ENCODE measurements at regions not wholly inside any gene's neighbourhood (a gene's known extent, or its start where the extent isn't known, plus 50 kb on each side); places are given as distances from the start of the nearest gene placed in this dataset.

DNA sequence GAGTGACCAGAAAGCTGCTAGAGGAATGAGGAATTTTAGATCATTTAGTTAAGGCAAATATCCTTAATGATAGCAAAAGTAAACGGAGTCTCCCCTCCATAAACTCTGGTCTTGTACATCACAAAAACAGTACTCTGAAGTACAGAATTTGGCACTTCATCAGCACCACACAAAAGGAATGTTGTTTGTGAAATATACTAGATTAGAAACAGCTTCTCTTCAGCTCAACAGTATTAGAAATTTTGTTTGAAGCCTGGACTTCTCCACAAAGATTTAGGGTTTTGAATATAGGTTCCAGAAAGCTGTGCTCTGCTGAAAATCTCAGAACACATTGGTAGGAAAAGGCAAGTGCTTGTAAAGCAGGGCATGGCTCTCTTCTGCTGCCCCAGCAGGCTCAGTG, 135.1 kb upstream of the PTGFR start:
- no peak for DNase-seq (ENCODE audit: low read depth in 2 of 3, low spot score in 1 of 3)

DNA sequence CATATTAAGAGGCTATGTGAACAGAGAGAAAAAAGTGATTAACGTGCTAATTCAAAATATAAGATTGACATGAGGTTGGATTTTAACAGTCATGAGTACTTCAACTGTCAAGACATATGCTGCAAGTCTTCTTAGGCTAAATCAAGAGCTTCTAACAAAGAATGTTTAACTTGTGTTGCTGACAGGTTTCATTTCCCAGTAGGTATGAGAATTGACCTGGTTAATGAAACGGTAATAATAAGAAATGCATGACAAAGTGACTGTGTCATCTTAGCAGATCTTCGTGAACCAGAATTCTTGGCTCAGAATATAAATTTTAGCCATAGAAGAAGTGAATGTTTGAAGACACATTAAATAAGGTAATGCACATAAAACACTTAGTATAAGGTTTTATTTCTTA, 132.6 kb upstream of the PTGFR start:
- DNase-seq (ENCODE audit: low read depth in 2 of 3, low spot score in 1 of 3): no peak

DNA sequence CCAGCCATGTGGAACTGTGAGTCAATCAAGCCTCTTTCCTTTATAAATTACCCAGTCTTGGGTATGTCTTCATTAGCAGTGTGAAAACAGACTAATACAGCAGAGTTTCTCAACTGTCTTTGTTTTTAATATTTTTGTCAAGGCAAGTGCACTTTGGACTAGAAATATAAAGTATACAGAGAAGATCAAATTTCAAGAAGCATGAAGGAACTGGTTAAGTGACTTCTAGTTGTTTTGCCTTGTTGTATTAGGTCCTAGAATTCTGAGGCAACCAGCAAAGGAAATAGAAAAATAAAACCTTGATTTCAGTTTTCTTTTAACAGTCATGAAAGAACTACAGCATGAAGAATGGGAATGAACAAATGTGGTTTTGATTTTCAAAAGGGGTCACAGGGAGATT, 131.1 kb upstream of the PTGFR start:
- no peak for DNase-seq (ENCODE audit: low read depth in 2 of 3, low spot score in 1 of 3)

DNA sequence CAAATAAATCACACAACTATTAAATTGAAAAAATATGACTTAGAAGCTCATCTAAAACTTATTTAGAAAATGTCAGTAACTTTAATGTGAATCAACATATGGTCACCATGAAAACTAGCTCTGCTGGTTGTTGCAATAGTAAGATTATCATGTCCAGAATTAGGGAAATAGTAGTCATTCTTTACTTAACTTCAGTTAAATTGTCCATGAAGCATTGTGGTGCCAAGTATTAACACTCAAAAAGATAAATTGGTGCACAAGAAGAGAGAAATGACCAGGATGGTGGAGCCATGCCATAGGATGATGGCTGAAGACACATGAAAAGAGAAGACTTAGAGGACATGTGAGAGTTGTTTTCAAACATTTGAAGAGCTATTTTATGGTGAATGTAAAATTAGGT, 130.2 kb upstream of the PTGFR start:
- DNase-seq (ENCODE audit: low read depth in 2 of 3, low spot score in 1 of 3): no peak

DNA sequence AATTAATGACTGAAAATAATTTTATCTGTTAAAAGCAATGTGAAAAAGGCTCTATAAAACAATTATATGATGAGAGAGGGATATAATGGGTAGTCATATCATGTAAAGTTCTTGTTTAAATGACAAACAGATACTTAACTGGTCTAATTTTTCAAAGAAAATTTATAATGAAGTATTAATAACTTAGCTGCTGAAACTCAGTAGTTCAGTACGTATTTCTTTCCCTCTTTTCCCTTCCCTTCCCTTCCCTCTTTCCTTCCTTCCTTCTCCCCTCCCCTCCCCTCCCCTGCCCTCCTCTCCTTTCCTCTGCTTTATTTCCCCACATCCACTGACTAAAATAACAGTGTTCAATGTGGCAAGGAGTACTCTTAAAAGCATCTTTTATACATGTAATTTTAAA, 123.1 kb upstream of the PTGFR start:
- no peak for DNase-seq (ENCODE audit: low read depth in 2 of 3, low spot score in 1 of 3)

DNA sequence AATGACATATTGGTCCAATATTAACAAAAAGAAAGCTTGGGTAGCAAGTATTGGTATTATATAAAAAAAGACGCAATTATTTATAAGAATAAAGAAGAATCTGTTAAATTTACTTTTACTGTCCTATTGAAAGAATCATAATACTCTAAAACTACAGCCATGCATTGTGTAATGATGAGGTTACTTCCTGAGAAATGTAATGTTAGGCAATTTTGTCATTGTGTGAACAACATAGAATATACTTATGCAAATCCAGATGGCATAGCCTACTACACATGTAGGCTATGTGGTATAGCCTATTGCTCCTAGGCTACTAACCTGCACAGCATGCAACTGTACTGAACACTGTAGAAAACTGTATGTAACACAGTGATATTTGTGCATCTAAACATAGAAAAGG, 121.2 kb upstream of the PTGFR start:
- DNase-seq (ENCODE audit: low read depth in 2 of 3, low spot score in 1 of 3): no peak

DNA sequence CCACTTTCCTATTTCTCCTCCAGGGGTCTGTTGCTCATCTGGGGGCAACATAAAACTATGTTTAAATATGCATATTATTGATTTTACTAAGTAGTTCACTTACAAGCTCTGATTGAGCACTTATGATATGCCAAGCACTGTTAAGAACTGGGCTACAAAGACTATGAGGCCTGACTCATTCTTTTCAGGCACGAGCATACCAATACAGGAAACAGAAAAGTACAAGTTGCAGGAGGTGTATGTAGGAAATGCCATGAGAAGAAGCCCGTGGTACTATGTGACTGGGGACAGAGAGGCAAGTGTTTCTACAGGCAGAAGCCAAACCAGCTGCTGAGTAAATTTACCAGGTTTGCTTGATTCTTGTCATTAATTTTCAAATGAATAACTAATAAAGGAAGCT, 120.4 kb upstream of the PTGFR start:
- no peak for DNase-seq (ENCODE audit: low read depth in 2 of 3, low spot score in 1 of 3)

DNA sequence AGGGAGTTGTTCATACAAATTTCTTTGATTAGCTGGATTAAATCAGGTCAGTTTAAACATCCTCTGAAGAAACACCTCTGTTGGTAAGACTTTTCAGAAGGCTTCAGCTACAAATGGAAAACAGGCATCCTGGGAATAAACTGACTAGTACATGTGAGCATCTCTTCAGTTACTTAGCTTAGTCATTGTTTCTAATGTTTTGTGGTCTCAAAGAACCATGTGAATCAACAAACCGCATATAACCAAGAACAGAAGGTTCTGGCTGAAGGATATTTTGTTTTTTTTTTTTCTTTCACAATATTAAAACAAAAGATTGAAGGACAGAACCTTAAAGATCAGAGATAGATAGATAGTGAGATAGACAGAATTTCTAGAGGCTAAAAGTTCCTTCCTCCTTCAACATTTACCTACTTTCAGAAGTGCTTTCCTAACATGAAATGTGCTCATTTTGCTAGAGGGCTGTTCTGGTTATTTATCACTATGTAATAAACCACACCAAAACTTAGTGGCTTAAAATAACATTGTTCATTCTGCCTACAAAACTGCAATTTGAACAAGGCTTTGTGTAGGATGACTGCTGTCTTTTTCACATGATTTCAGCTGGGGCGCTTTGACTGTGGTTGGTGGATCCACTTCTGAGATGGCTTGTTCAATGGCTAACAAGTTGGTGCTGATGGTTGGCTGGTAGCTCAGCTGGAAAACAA, 119.8 kb upstream of the PTGFR start:
- no peak for DNase-seq (ENCODE audit: low read depth in 2 of 3, low spot score in 1 of 3)

DNA sequence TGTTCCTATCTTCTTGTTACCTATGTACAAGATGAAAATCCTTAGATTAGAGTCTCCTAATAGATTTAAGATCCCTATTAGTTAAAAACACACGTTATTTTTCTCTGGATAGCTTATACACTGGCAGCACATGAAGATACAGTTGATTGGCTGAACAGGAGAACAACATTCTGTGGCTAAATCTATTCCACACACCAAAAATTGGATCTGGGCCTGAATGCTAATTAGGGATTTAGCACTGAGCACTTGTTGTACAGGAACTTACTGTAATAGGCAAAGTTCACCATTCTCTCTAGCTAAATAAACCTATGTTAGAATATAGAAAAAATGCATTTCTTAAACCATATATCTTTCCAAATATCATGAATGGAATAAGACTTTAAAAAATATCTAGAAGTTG, 117.1 kb upstream of the PTGFR start:
- DNase-seq (ENCODE audit: low read depth in 2 of 3, low spot score in 1 of 3): no peak

DNA sequence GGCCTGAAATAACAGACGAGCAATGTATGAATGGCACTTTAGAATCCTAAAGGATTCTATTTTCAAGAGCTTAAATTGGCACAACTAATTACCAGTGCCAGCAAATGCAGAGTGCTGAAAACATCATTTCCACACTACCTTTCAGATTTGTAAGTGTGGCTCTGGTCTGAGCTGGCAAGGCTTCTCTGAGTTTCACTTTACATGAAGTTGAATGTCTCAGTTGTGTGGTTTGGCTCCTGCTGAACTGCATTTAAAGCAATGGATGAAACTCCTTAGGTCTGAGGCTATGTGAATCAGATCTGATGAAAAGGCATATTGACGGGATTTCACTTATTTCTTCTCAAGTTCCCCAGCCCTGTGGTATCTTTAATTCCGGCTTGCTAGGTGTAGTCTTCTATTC, 114.8 kb upstream of the PTGFR start:
- no peak for DNase-seq (ENCODE audit: low read depth in 2 of 3, low spot score in 1 of 3)

DNA sequence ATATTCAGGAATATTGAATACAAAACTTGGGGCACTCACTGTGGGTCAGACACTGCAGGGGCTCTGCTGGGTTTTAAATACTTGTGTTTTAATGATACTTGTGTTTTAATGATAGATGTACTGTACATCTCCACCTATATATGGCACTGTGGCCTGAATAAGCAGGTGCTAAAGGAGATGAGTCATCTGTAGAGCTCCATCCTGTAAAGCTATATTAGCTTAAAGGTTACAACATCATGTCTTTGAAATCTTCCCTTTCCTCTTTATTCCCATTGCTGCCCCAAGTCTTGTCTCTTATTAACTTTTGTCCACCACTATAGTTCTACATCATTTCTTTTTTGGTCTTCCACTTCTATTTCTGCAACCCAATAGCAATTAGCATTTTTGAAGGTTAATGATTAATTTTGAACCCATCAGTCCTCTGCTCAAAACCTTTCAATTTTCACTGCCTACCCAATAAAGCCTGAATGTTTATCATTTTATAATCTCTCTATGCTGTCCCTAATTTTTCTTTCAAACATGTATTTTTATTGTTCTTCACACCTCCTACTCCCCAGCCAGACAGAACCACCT, 113.3 kb upstream of the PTGFR start:
- no peak for DNase-seq (ENCODE audit: low read depth in 2 of 3, low spot score in 1 of 3)

DNA sequence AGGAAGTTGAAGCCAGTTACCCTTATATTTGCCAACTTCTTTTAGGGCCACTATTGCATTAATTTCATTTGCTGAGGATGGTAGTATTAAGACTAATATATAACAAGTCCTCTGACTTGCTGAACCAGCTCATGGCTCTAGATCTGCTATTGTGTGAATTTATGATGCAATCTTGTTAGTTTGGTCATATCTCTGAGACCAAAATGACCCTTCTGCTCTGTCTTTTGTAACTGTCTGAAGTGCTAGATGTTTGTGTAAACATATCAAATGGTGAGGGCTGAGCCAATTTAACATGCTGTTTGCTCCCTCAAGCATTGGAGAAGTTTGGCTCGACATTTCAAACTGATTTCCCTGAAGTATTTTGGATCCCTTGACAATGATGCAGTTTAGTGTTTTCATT, 106.9 kb upstream of the PTGFR start:
- DNase-seq (ENCODE audit: low read depth in 2 of 3, low spot score in 1 of 3): no peak

DNA sequence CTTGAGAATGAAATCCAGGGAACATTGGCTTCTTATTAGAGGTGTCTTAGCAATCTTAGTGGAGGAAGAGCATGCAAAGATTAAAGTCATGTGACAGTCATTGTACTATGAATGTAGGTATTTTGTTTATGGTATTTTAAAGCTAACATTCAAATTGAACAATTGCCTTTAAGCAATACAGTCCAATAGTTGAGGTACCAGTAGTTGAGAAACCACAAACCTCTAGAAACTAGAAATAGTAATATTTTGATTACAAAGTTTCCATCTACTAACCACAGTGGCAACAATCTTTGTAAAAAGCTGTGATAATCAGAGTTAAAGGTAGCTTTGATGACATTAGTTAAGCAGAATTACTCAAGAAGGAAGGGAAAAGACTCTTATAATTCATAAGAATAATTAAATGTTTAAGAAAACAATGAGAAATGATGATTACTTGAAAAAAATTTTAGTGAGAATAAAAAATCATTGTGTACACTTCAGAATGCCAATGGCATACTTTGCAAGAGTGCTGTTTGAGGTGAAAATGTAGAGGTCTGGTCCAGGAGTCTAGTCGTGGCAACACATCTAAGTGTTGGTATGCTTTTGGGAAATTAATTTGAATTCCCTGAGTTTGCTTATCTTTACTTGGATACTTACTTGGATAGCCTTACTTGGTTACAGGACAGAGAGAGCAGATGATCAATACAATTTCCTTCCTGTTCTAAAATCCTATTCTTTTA, 104.9 kb upstream of the PTGFR start:
- DNase-seq (ENCODE audit: low read depth in 2 of 3, low spot score in 1 of 3): no peak

DNA sequence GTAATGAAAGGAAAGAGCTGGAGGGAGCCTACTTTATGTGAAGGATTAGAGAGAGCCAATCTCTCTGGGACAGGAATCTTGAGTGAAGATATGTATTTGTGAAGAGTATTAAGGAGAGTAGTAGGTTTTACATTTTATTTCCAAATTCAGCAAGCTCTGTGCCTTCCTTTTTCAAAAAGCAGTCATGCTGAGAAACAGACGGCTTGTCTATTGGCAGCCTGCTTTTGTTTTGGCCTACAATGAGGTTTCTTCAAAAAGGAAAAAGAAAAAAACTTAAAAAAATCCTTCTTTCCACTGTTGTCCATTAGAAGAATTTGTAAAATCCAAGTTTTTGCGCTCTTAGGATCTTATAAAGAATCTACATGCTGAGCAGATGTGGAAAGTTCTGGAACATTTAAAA, 103.6 kb upstream of the PTGFR start:
- no peak for DNase-seq (ENCODE audit: low read depth in 2 of 3, low spot score in 1 of 3)

DNA sequence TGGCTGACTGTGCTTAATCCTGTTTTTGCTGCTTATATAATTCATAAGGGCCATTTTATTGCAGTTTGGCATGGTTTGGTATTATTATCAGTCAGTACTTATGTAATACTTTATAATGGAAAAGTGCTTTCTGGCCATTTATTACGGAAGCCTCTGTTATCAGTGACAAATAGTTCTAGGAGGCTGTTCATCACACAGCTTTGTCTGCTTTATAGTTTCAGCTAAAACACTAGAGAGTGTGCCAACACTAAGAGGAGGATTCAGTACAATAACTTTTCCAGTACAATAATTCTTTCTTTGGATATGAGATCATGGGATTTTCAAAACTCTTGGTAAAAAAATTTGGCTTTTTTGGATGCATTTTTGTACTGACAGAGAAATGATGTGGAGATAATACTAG, 102.9 kb upstream of the PTGFR start:
- DNase-seq (ENCODE audit: low read depth in 2 of 3, low spot score in 1 of 3): no peak

DNA sequence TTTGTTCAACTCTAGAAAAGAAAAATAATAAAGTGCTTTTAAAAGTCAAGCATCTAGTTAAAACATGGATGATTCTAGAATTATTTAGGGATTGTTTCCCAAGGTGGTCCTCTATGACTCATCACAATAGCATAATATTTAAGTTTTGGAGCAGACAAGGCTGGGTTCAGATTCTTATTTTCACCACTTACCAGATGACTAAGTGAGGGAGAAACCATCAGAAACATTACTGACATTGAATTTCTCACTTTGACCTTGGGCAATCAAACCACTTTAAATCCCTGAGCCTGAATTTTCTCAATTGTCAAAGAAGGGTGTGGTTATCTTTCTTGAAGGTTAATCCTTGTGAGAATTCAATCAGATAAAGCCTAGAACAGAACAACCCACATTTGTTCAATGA, 102.5 kb upstream of the PTGFR start:
- no peak for DNase-seq (ENCODE audit: low read depth in 2 of 3, low spot score in 1 of 3)

DNA sequence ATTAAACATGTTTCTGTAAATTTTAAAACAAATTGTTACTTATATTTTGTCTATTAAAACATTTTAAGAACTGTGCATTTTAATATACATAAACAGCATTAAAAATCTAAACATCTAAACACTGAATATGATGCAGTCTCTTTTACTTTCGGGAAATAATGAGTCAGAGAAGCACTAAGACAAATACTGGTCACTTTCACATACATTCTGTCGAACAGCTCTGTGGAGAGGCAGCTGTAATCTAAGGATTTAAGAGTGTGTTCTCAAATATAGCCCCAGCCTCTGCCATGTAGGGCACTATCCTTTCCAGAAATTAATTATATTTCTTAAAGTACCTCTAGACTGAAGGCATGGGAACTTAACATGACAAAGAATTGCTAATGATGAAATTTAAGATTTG, 89.6 kb upstream of the PTGFR start:
- DNase-seq (ENCODE audit: low read depth in 2 of 3, low spot score in 1 of 3): no peak

DNA sequence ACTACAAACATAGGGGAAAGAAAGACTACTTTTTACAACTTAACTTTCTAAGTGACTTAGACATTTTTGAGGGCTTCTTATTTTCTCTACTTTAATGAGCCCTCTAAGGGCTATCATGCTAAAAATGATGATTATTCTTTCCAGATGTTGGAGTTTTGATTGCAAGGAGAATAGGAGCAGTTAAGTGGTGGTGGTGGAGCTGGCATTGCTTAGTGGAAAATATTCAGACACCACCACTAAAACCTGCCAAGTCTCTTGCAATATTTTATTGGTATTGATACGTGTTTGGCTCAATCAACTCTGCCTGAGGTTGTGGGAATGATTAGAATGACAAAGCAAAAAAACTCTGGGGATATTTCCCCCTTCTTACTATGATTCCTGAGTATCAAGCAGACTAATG, 82.6 kb upstream of the PTGFR start:
- DNase-seq (ENCODE audit: low read depth in 2 of 3, low spot score in 1 of 3): no peak

DNA sequence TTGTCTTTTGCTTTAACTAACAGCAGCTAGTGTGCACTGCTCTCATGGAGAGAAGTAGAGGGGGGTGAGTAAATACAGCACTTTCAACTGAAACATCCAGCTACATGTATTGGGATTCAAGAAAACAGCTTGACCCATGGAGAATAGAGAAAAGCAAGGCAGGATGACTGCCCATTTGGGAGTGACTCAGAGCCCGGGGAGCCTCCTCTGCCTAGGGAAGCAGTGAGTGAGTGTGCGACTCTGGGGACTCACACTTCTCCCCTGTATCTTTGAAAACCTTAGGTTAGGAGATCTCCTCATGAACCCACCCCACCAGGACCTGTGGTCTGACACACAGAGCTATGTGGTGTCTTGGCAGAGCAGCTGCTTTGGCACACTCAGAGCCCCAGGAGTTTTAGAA, 82.0 kb upstream of the PTGFR start:
- DNase-seq (ENCODE audit: low read depth in 2 of 3, low spot score in 1 of 3): no peak

DNA sequence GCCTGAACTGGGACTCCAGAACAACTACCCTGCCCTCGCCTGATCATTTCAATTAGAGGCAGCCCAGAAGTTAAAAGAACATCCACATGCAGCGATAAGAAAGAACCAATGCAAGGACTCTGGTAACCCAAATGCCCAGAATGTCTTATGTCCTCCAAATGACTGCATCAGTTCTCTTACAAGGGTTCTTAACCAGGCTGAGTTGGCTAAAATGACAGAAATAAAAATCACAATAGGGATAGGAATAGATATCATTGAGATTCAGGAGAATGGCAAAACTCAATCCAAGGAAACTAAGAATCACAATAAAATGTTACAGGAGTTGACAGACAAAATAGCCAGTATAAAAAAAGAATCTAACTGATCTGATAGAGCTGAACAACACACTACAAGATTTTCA, 80.1 kb upstream of the PTGFR start:
- no peak for DNase-seq (ENCODE audit: low read depth in 2 of 3, low spot score in 1 of 3)

DNA sequence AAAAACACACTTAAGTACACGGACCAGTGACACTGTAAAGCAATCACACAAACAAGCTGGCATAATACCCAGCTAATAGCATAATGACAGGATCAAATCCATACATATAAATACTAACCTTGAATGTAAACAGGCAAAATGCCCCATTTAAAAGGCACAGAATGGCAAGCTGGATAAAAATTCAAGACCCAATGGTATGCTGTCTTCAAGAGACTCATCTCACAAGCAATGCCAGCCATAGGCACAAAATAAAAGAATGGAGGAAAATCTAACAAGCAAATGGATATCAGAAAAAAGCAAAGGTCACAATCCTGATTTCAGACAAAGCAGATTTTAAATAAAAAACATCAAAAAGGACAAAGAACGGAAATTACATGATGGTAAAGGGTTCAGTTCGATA, 79.1 kb upstream of the PTGFR start:
- no peak for DNase-seq (ENCODE audit: low read depth in 2 of 3, low spot score in 1 of 3)

DNA sequence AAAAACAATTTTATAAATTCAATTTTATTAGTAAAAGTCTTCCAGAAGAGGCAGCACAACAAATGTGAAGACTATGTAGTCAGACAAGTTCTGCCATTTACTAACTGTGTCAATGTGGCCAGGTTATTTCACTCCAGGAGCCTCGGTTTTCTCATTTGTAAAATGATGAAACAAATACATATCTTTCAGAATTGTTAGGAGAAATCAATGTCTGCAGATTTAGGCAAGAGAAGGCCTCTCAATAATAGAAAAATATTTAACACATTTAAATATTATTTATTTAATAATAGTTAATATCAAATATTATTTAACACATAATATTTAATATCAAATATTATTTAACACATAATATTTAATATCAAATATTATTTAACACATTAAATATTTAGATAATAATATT, 75.6 kb upstream of the PTGFR start:
- no peak for DNase-seq (ENCODE audit: low read depth in 2 of 3, low spot score in 1 of 3)

DNA sequence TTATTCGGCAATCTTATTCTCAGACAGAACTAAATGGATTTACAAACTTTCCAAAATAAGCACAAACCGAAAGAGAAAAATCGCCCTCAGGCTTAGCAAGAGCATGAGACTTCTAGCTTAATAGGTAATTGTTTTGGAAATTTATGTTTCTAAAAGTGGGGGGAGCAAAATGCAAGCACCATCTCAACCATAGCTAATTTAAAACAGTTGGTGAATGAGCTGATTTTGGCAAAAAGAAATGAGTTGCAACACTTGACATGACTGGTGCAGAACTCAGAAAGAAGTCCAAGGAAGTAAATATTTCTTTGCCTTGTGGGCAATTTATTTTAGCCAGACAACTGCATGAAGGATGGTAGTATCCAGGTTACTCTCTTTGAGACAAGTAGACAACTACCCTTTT, 71.5 kb upstream of the PTGFR start:
- no peak for DNase-seq (ENCODE audit: low read depth in 2 of 3, low spot score in 1 of 3)

All from stimulated activated CD4-positive, alpha-beta T cell treated with anti-CD3 and anti-CD28 coated beads, Interleukin-12 subunit alpha, Interleukin-12 subunit beta, amount 100 ng/mL, for 48 hours (primary cell).